ENCODE measurements at regions not wholly inside any gene's neighbourhood (a gene's known extent, or its start where the extent isn't known, plus 50 kb on each side); places are given as distances from the start of the nearest gene placed in this dataset.

DNA sequence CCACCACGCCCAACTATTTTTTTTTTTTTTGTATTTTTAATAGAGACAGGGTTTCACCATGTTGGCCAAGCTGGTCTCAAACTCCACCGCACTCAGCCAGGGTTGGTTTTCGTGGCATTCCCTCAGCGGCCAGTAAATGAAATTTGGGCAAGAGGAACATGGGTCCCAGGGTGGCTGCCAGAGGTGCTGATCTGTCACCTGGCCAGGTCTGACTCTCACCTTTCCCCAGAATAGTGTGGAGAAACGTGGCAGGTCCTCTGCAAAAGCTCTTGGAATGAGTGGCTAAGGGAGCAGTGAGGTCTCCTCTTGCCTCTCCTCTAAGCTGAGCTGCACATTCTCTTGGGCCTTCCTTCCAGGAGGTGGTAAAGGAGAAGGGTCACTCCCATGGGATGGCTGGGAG lies 170.1 kb downstream of the IRX2 start:
- Histone ChIP-seq H3K27me3 (no peaks in the 10 kb centered on the region), H2AFZ (replicated peaks) (no peak overlapping the region), H3K27ac (no peak overlapping the region), H3K79me2 (ENCODE audit: low read depth) (no peaks in the 10 kb centered on the region), H3F3A (ENCODE audit: low read depth) (no peaks in the 10 kb centered on the region), H3K36me3 (no peaks in the 10 kb centered on the region), H3K4me1 (no peaks in the 10 kb centered on the region), H3K9me3 (ENCODE audit: low read depth) (no peaks in the 10 kb centered on the region), H4K20me1 (ENCODE audit: low read depth) (no peaks in the 10 kb centered on the region), H3K9ac (no peak overlapping the region), H3K4me2 (no peak overlapping the region), H3K4me3 (no peak overlapping the region)
- DNase-seq (ENCODE audit: low spot score), result no peak
- H3K27me3 Mint-ChIP-seq (ENCODE audit: insufficient read depth, low read depth), result peaks cover 15% of the 10 kb centered on the region
- H3K27ac Mint-ChIP-seq, result no peak overlapping the region
- peaks cover 5% of the 10 kb centered on the region for H3K9me3 Mint-ChIP-seq
- TF ChIP-seq, protein P1, sequence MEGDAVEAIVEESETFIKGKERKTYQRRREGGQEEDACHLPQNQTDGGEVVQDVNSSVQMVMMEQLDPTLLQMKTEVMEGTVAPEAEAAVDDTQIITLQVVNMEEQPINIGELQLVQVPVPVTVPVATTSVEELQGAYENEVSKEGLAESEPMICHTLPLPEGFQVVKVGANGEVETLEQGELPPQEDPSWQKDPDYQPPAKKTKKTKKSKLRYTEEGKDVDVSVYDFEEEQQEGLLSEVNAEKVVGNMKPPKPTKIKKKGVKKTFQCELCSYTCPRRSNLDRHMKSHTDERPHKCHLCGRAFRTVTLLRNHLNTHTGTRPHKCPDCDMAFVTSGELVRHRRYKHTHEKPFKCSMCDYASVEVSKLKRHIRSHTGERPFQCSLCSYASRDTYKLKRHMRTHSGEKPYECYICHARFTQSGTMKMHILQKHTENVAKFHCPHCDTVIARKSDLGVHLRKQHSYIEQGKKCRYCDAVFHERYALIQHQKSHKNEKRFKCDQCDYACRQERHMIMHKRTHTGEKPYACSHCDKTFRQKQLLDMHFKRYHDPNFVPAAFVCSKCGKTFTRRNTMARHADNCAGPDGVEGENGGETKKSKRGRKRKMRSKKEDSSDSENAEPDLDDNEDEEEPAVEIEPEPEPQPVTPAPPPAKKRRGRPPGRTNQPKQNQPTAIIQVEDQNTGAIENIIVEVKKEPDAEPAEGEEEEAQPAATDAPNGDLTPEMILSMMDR (IDR thresholded peaks at IDR 0.05), result no peak
- TF ChIP-seq EZH2phosphoT487 (IDR thresholded peaks at IDR 0.05), result no peak
- no peak for TF ChIP-seq EZH2 (IDR thresholded peaks at IDR 0.05)
- H3K36me3 Mint-ChIP-seq, result no peaks in the 10 kb centered on the region
- peaks cover 5% of the 10 kb centered on the region for H3K4me1 Mint-ChIP-seq
- no peak overlapping the region for H3K4me3 Mint-ChIP-seq

GRCh38 chr5:2579126-2579525 lies 172.4 kb downstream of the IRX2 start:
- Histone ChIP-seq H3K79me2 (ENCODE audit: low read depth) (no peaks in the 10 kb centered on the region), H3K4me1 (peaks cover 6% of the 10 kb centered on the region), H3K36me3 (no peaks in the 10 kb centered on the region), H4K20me1 (ENCODE audit: low read depth) (no peaks in the 10 kb centered on the region), H3K27me3 (no peaks in the 10 kb centered on the region), H3K4me3 (no peak overlapping the region), H3F3A (ENCODE audit: low read depth) (no peaks in the 10 kb centered on the region), H3K9me3 (ENCODE audit: low read depth) (no peaks in the 10 kb centered on the region), H3K27ac (no peak overlapping the region), H3K9ac (no peak overlapping the region), H2AFZ (replicated peaks) (no peak overlapping the region), H3K4me2 (no peak overlapping the region)
- Mint-ChIP-seq H3K27me3 (ENCODE audit: insufficient read depth, low read depth) (peaks cover 15% of the 10 kb centered on the region), H3K9me3 (peaks cover 3% of the 10 kb centered on the region), H3K36me3 (no peaks in the 10 kb centered on the region), H3K27ac (peak overlapping the region; percentile 58), H3K4me1 (peaks cover 15% of the 10 kb centered on the region), H3K4me3 (no peak overlapping the region)
- DNase-seq (ENCODE audit: low spot score), result peak; percentile 25
- TF ChIP-seq, protein P1 (IDR thresholded peaks at IDR 0.05), result peak; percentile 26
- no peak for TF ChIP-seq EZH2 (IDR thresholded peaks at IDR 0.05)
- TF ChIP-seq EZH2phosphoT487 (IDR thresholded peaks at IDR 0.05), result no peak

GRCh38 chr5:2577312-2578036 lies 174.0 kb downstream of the IRX2 start:
- H3K9ac ChIP-seq, result no peak overlapping the region
- H3K4me1 Mint-ChIP-seq, result peaks cover 15% of the 10 kb centered on the region
- no peak overlapping the region for H3K4me3 Mint-ChIP-seq
- no peak for DNase-seq (ENCODE audit: low spot score)
- peaks cover 15% of the 10 kb centered on the region for H3K27me3 Mint-ChIP-seq (ENCODE audit: insufficient read depth, low read depth)
- H3K9me3 Mint-ChIP-seq, result peaks cover 3% of the 10 kb centered on the region
- H3K79me2 ChIP-seq (ENCODE audit: low read depth), result no peaks in the 10 kb centered on the region
- no peaks in the 10 kb centered on the region for H3K27me3 ChIP-seq
- no peak overlapping the region for H3K27ac ChIP-seq
- peaks cover 6% of the 10 kb centered on the region for H3K4me1 ChIP-seq
- H3K9me3 ChIP-seq (ENCODE audit: low read depth), result no peaks in the 10 kb centered on the region
- no peak overlapping the region for H3K4me3 ChIP-seq
- H3K36me3 Mint-ChIP-seq, result no peaks in the 10 kb centered on the region
- H4K20me1 ChIP-seq (ENCODE audit: low read depth), result no peaks in the 10 kb centered on the region
- H3K4me2 ChIP-seq, result no peak overlapping the region
- peak overlapping the region; percentile 34 for H3K27ac Mint-ChIP-seq
- H3K36me3 ChIP-seq, result no peaks in the 10 kb centered on the region
- TF ChIP-seq, protein P1 (IDR thresholded peaks at IDR 0.05), result no peak
- TF ChIP-seq EZH2 (IDR thresholded peaks at IDR 0.05) (no peak), EZH2phosphoT487 (IDR thresholded peaks at IDR 0.05) (no peak)
- no peak overlapping the region for H2AFZ ChIP-seq (replicated peaks)
- H3F3A ChIP-seq (ENCODE audit: low read depth), result no peaks in the 10 kb centered on the region

Data from neural progenitor cell (in vitro differentiated cells).